Prostate gland (tissue), 2 donors: ENCODE measurements at regions not wholly inside any gene's neighbourhood (a gene's known extent, or its start where the extent isn't known, plus 50 kb on each side); places are given as distances from the start of the nearest gene placed in this dataset.

Source experiments
- POLR2A ChIP-seq: fragments of 450-650 bp; IDR thresholded peaks from one replicate; pipeline ENCODE4 v1.6.1; 2016; ENCODE audit warnings: antibody characterized with exemption, mild to moderate bottlenecking
- POLR2AphosphoS5 ChIP-seq: sonication (generic); formaldehyde crosslinking; IDR thresholded peaks from one replicate; pipeline ENCODE4 v1.6.1; 2017; ENCODE audit warnings: antibody characterized with exemption
- TF ChIP-seq, protein P1 (sequence below), 4 experiments: fragments of 200-600 bp in 2 of 4; fragments of 450-650 bp in 2 of 4; sonication (generic) in 2 of 4; IDR thresholded peaks; 1 replicate in 3 of 4; 2 replicates in 1 of 4; pipeline ENCODE4 v1.5.1; 2016 to 2019; ENCODE audit warnings: antibody characterized with exemption in 4 of 4, mild to moderate bottlenecking in 2 of 4, moderate library complexity in 2 of 4

DNA sequence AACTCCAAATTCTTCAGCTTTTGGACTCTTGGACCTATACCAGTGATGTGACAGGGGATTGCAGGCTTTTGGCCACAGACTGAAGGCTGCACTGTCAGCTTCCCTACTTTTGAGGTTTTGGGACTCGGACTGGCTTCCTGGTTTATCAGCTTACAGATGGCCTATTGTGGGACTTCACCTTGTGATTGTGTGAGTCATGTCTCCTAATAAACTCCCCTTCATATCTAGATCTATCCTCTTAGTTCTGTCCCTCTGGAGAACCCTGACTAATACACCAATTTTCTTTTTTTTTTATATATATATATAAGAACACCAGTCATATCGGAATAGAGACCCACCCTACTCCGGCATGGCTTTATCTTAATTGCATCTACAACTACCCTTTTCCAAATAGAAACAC lies 166.8 kb downstream of the ETV1 start:
- TF ChIP-seq POLR2A (no peak), POLR2AphosphoS5 (no peak)
- TF ChIP-seq, protein P1, sequence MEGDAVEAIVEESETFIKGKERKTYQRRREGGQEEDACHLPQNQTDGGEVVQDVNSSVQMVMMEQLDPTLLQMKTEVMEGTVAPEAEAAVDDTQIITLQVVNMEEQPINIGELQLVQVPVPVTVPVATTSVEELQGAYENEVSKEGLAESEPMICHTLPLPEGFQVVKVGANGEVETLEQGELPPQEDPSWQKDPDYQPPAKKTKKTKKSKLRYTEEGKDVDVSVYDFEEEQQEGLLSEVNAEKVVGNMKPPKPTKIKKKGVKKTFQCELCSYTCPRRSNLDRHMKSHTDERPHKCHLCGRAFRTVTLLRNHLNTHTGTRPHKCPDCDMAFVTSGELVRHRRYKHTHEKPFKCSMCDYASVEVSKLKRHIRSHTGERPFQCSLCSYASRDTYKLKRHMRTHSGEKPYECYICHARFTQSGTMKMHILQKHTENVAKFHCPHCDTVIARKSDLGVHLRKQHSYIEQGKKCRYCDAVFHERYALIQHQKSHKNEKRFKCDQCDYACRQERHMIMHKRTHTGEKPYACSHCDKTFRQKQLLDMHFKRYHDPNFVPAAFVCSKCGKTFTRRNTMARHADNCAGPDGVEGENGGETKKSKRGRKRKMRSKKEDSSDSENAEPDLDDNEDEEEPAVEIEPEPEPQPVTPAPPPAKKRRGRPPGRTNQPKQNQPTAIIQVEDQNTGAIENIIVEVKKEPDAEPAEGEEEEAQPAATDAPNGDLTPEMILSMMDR (IDR thresholded peaks at IDR 0.05): no peak
